Endothelial cell of umbilical vein (primary cell): ENCODE measurements at regions not wholly inside any gene's neighbourhood (a gene's known extent, or its start where the extent isn't known, plus 50 kb on each side); places are given as distances from the start of the nearest gene placed in this dataset.

Experiments used
- POLR2A ChIP-seq: IDR thresholded peaks from 2 replicates; pipeline ENCODE4 v1.6.1; 2012; ENCODE audit warnings: low read depth, mild to moderate bottlenecking, control low read depth, low read length
- TF ChIP-seq, protein P1 (sequence below), 2 donors: IDR thresholded peaks; 1 replicate in 1 of 2; 2 replicates in 1 of 2; pipeline ENCODE4 v1.5.1; 2011; ENCODE audit warnings: low read length in 2 of 2, mild to moderate bottlenecking in 2 of 2, moderate library complexity in 2 of 2, control low read depth in 1 of 2, inconsistent platforms in 1 of 2, low read depth in 1 of 2; ENCODE audit not compliant: insufficient read depth in 1 of 2; ENCODE audit errors: extremely low read depth in 1 of 2

DNA sequence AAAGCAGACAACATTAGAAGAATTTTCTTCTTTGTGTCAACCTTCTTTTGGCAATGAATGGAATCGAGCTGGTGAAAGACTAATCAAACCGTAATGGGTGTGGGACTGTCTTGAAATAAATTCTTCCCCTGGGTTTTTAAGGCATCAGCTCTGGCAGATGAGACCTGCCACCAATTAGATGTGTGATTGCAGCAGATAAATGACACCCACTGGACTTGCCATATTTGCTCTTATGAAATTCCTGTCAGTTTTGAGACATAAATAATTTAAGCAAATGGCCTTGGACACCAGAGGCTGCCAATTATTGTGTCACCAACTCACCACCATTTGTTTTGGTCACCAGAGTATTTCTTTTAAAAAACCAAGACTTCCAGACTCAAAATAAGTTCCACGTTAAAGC lies 135.9 kb upstream of the RGMB start:
- TF ChIP-seq POLR2A, result no peak
- TF ChIP-seq, protein P1, sequence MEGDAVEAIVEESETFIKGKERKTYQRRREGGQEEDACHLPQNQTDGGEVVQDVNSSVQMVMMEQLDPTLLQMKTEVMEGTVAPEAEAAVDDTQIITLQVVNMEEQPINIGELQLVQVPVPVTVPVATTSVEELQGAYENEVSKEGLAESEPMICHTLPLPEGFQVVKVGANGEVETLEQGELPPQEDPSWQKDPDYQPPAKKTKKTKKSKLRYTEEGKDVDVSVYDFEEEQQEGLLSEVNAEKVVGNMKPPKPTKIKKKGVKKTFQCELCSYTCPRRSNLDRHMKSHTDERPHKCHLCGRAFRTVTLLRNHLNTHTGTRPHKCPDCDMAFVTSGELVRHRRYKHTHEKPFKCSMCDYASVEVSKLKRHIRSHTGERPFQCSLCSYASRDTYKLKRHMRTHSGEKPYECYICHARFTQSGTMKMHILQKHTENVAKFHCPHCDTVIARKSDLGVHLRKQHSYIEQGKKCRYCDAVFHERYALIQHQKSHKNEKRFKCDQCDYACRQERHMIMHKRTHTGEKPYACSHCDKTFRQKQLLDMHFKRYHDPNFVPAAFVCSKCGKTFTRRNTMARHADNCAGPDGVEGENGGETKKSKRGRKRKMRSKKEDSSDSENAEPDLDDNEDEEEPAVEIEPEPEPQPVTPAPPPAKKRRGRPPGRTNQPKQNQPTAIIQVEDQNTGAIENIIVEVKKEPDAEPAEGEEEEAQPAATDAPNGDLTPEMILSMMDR (IDR thresholded peaks at IDR 0.05; ENCODE audit: extremely low read depth in 1 of 2, insufficient read depth in 1 of 2, low read depth in 1 of 2, low read length in 2 of 2), result no peak
